Loucy (cell line): ENCODE measurements at regions not wholly inside any gene's neighbourhood (a gene's known extent, or its start where the extent isn't known, plus 50 kb on each side); places are given as distances from the start of the nearest gene placed in this dataset.

Experiments
- EZH2phosphoT487 ChIP-seq: fragments of 200-600 bp; IDR thresholded peaks from 2 replicates; pipeline ENCODE4 v1.6.1; 2018; ENCODE audit warnings: antibody characterized with exemption, mild to moderate bottlenecking, moderate library complexity, borderline replicate concordance
- TF ChIP-seq, protein P1 (sequence below): fragments of 200-600 bp; sonication (generic); conservative IDR thresholded peaks from 2 replicates; pipeline ENCODE4 v1.5.1; 2014; ENCODE audit warnings: mild to moderate bottlenecking, antibody characterized with exemption, low read length

GRCh38 chr14:58707949-58708348 is 70.2 kb downstream of the DACT1 start:
- TF ChIP-seq, protein P1, sequence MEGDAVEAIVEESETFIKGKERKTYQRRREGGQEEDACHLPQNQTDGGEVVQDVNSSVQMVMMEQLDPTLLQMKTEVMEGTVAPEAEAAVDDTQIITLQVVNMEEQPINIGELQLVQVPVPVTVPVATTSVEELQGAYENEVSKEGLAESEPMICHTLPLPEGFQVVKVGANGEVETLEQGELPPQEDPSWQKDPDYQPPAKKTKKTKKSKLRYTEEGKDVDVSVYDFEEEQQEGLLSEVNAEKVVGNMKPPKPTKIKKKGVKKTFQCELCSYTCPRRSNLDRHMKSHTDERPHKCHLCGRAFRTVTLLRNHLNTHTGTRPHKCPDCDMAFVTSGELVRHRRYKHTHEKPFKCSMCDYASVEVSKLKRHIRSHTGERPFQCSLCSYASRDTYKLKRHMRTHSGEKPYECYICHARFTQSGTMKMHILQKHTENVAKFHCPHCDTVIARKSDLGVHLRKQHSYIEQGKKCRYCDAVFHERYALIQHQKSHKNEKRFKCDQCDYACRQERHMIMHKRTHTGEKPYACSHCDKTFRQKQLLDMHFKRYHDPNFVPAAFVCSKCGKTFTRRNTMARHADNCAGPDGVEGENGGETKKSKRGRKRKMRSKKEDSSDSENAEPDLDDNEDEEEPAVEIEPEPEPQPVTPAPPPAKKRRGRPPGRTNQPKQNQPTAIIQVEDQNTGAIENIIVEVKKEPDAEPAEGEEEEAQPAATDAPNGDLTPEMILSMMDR: no peak
- no peak for TF ChIP-seq EZH2phosphoT487
